Heart right ventricle (tissue), 16 donors: ENCODE measurements at regions not wholly inside any gene's neighbourhood (a gene's known extent, or its start where the extent isn't known, plus 50 kb on each side); places are given as distances from the start of the nearest gene placed in this dataset.
A peak's percentile ranks its signal among the peaks of the same experiment; 100 is the strongest.

Experiments
- ATAC-seq, 8 donors: fragments of 200-7000 bp; cut with Tn5 transposase; one replicate each; pipeline ENCODE4 v1.9.1; 2020; ENCODE audit warnings: mild to moderate bottlenecking in 8 of 8, moderate library complexity in 8 of 8, moderate number of reproducible peaks in 1 of 8
- DNase-seq, 2 donors: peaks; one replicate each; pipeline ENCODE4 v3.0.0-alpha.2; 2020
- H3K27ac ChIP-seq, 10 donors: fragments of 200-600 bp; sonication (generic) in 2 of 10; one replicate each; pipeline versions ENCODE4 v1.5.0 to v1.8.0; 2020 to 2022; ENCODE audit warnings: mild to moderate bottlenecking in 3 of 10
- H3K27me3 ChIP-seq, 7 donors: fragments of 200-600 bp; one replicate each; pipeline ENCODE4 v1.8.0; 2021 to 2022; ENCODE audit warnings: mild to moderate bottlenecking in 2 of 7
- H3K36me3 ChIP-seq, 9 donors: fragments of 200-600 bp; sonication (generic) in 1 of 9; one replicate each; pipeline versions ENCODE4 v1.5.0 to v1.8.0; 2020 to 2022; ENCODE audit warnings: mild to moderate bottlenecking in 2 of 9
- H3K4me1 ChIP-seq, 9 donors: fragments of 200-600 bp; sonication (generic) in 1 of 9; one replicate each; pipeline versions ENCODE4 v1.5.0 to v1.8.0; 2020 to 2022; ENCODE audit warnings: mild to moderate bottlenecking in 4 of 9
- H3K4me3 ChIP-seq, 10 donors: fragments of 200-600 bp; sonication (generic) in 2 of 10; one replicate each; pipeline versions ENCODE4 v1.5.0 to v1.8.0; 2020 to 2022; ENCODE audit warnings: mild to moderate bottlenecking in 7 of 10, moderate library complexity in 2 of 10
- H3K9me3 ChIP-seq, 11 donors: fragments of 200-600 bp in 10 of 11; sonication (generic) in 2 of 11; one replicate each; pipeline versions ENCODE4 v1.5.0 to v1.8.0; 2013 to 2022; ENCODE audit warnings: mild to moderate bottlenecking in 2 of 11, control low read depth in 1 of 11, moderate library complexity in 1 of 11
- WGBS, 2 donors: extraction: QIAGEN DNeasy Blood & Tissue Kit; methylation state at CpG; one replicate each; pipeline ENCODE4 v1.1.7; 2013; ENCODE audit warnings: inconsistent platforms in 1 of 2; 5-methylcytosine and 5-hydroxymethylcytosine counted together
- intact Hi-C, 10 donors: fragments of 100-400 bp; cut with DNase I; formaldehyde crosslinking; loops; one replicate each; pipeline versions ENCODE4 v1.11.1 to v1.14.2; 2022
- TF ChIP-seq, protein P1 (sequence below), 9 donors: fragments of 200-600 bp; sonication (generic) in 2 of 9; IDR thresholded peaks; one replicate each; pipeline versions ENCODE4 v1.5.0 to v1.8.0; 2021 to 2022; ENCODE audit warnings: antibody characterized with exemption in 9 of 9, mild to moderate bottlenecking in 5 of 9, moderate library complexity in 1 of 9
- donor health status: Arrhythmogenic right ventricular cardiomyopathy.
- donor health status: ischemic (EF 13 %, LVEDD 7.1; RV severe dilation, severe dysfunction).
- donor health status: healthy with polysubstance abuse.
- donor health status: DM: no; HTN: yes; CAD: no.
- donor health status: DM: no; HTN: no; CAD: no.
- donor health status: ischemic (EF 25% LVEDD 6.9; RV normal size, moderate dysfunction).
- donor health status: ischemic (EF 25% LVEDD 5.7; RV mildly dilated, moderate dysfunction).
- donor health status: healthy.
- donor health status: DM: yes; HTN: yes; CAD: no.
- donor health status: Ischemic cardiomyopathy.
- donor health status: ischemic (EF 35%, LVEDD 5.7; RV mildly dilated, moderate dysfunction).
- donor health status: nonischemic (EF 11% LVEDD 7.7; RV severe dilation, severe dysfunction).
- donor health status: DM: yes; HTN: yes; CAD: no.
- donor health status: PGD.
- donor health status: ischemic (EF 29% LVEDD 5.4; RV normal size, mild dysfunction).
- donor health status: nonischemic (EF 23%, LVEDD 6.1; RV moderate dilation, normal function).

DNA sequence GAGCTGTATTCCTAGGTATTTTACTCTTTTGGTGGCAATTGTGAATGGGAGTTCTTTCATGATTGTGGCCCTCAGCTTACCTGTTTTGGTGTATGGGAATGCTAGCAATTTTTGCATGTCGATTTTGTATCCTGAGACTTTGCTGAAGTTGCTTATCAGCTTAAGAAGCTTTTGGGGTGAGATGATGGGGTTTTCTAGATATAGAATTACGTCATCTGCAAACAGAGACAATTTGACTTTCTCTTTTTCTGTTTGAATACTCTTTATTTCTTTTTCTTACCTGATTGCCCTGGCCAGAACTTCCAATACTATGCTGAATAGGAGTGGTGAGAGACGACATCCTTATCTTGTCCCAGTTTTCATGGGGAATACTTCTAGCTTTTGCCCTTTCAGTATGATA is 191.2 kb downstream of the KCNE4 start:
- no peak for ATAC-seq
- Histone ChIP-seq H3K27me3 (no peaks in the 10 kb centered on the region), H3K4me1 (no peaks in the 10 kb centered on the region), H3K27ac (no peak overlapping the region), H3K9me3 (peaks cover 0 to 29% (median 0%) of the 10 kb centered on the region in 11 donors), H3K4me3 (no peak overlapping the region), H3K36me3 (no peaks in the 10 kb centered on the region)
- no peak for DNase-seq
- intact Hi-C loops, result no loop called here
- 72 to 73% methylated on average over 3 of the region's 3 CpGs for WGBS, 2 donors
- TF ChIP-seq, protein P1, sequence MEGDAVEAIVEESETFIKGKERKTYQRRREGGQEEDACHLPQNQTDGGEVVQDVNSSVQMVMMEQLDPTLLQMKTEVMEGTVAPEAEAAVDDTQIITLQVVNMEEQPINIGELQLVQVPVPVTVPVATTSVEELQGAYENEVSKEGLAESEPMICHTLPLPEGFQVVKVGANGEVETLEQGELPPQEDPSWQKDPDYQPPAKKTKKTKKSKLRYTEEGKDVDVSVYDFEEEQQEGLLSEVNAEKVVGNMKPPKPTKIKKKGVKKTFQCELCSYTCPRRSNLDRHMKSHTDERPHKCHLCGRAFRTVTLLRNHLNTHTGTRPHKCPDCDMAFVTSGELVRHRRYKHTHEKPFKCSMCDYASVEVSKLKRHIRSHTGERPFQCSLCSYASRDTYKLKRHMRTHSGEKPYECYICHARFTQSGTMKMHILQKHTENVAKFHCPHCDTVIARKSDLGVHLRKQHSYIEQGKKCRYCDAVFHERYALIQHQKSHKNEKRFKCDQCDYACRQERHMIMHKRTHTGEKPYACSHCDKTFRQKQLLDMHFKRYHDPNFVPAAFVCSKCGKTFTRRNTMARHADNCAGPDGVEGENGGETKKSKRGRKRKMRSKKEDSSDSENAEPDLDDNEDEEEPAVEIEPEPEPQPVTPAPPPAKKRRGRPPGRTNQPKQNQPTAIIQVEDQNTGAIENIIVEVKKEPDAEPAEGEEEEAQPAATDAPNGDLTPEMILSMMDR (IDR thresholded peaks at IDR 0.05), result no peak

DNA sequence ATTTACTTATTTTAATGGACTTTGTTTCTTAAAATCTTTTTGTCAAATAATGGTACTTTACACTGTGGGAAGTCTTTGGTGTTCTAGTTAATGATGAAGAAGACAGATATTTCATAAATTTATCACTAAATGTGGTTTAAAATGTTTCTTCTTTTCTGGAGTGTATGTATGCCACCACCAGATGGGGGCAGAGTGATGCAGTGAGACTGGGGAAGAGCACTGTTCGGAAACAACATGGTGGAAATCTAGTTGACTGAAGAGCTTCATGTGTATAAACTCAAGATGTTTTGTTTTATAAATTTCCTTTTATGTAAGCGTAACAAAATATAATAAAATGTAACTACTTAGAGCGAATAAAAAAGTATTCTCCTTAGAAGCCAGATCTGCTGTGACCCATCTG is 195.1 kb downstream of the KCNE4 start:
- Histone ChIP-seq H3K4me1 (no peaks in the 10 kb centered on the region), H3K27me3 (no peaks in the 10 kb centered on the region), H3K9me3 (peaks cover 0 to 22% (median 0%) of the 10 kb centered on the region in 11 donors), H3K36me3 (no peaks in the 10 kb centered on the region), H3K27ac (no peak overlapping the region), H3K4me3 (no peak overlapping the region)
- TF ChIP-seq, protein P1 (IDR thresholded peaks at IDR 0.05), result peak in 3 of 9 donors; percentile 17 to 19 (median 17)
- ATAC-seq (no peak), DNase-seq (no peak)
- 89 to 94% methylated on average over 3 of the region's 3 CpGs for WGBS, 2 donors
- intact Hi-C loops, result no loop called here

DNA sequence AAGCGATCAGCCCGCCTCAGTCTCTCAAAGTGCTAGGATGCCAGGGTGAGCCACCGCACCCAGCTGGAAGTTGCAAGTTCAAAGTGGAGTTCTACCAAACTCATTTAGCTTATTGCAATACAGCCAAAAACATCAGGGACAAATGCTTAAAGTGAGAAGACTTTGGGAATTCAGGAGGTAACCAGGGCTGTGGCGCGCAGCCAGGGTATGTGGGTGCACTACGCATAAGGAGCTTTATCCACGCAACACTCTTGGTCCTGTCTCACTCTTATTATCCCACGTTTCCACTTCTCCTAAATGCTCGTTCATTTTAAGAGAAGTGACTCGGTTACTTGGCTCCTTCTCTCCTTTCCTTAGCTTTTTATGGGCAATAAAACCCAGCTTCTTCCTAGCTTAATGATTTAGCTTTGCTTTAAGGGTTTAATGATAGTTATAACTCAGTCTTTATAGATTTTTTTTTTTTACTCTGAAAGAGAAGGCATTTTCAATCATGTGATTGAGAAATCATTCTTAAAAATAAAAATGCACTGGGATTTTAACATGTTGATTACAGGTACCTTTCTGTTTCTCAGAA is 199.8 kb downstream of the KCNE4 start:
- intact Hi-C loops, result no loop called here
- no peaks in the 10 kb centered on the region for H3K4me1 ChIP-seq

DNA sequence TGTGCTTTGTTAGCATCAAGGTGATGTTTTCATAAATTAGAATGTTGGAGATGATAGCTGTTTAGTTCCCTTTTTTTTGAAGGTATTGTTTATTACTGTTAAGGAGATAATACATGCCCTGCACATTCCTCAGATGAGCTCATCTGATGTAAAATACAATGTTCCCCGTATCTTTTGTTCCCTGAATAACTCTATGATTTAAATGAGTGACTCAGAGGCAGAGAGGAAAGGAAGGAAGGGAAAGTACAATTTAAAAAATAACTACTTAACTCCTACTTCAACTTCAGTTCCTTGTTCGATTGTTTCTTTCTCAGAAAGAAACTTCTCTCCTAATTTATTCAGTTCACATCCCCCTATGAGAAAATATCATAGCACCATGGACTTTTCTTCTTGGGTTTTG is 208.7 kb downstream of the KCNE4 start:
- no peak overlapping the region for H3K27ac ChIP-seq
- TF ChIP-seq, protein P1 (IDR thresholded peaks at IDR 0.05), result no peak
- intact Hi-C loops, result no loop called here
- DNase-seq, result no peak
- 49 to 55% methylated on average over 2 of the region's 2 CpGs for WGBS, 2 donors
- H3K27me3 ChIP-seq, result peaks cover 0 to 5% (median 0%) of the 10 kb centered on the region in 7 donors
- no peaks in the 10 kb centered on the region for H3K4me1 ChIP-seq
- peaks cover 0 to 31% (median 6%) of the 10 kb centered on the region in 11 donors for H3K9me3 ChIP-seq
- H3K4me3 ChIP-seq, result no peak overlapping the region
- no peak for ATAC-seq
- H3K36me3 ChIP-seq, result no peaks in the 10 kb centered on the region

More for the DNA sequence above, 199.8 kb downstream of the KCNE4 start:
- Histone ChIP-seq H3K9me3 (peaks cover 0 to 20% (median 0%) of the 10 kb centered on the region in 11 donors), H3K27me3 (no peaks in the 10 kb centered on the region), H3K36me3 (no peaks in the 10 kb centered on the region), H3K27ac (no peak overlapping the region), H3K4me3 (no peak overlapping the region)
- WGBS, 2 donors, result 90 to 91% methylated on average over 10 of the region's 10 CpGs
- TF ChIP-seq, protein P1 (IDR thresholded peaks at IDR 0.05), result no peak
- ATAC-seq, result no peak
- no peak for DNase-seq
